ENCODE measurements at regions not wholly inside any gene's neighbourhood (a gene's known extent, or its start where the extent isn't known, plus 50 kb on each side); places are given as distances from the start of the nearest gene placed in this dataset.

GRCh38 chr2:176678571-176678970 lies 409.3 kb downstream of the MTX2 start:
- TF ChIP-seq TAF1 (IDR thresholded peaks at IDR 0.05; ENCODE audit: low read depth, low read length) (no peak), POLR2AphosphoS5 (IDR thresholded peaks at IDR 0.05; ENCODE audit: low read depth, low read length) (no peak), SPI1 (IDR thresholded peaks at IDR 0.05; ENCODE audit: low read depth, low read length) (no peak), POLR2A (IDR thresholded peaks at IDR 0.05; ENCODE audit: low read depth, low read length) (no peak)

All from GM12891 (cell line).